IPS-18c (cell line): ENCODE measurements at regions not wholly inside any gene's neighbourhood (a gene's known extent, or its start where the extent isn't known, plus 50 kb on each side); places are given as distances from the start of the nearest gene placed in this dataset.

Source experiments
- H3K4me3 ChIP-seq: 2 replicates; pipeline ENCODE4 v1.7.0; 2013; ENCODE audit warnings: low read depth, mild to moderate bottlenecking, low read length, moderate library complexity; ENCODE audit not compliant: insufficient read depth
- H3K9me3 ChIP-seq: one replicate; pipeline ENCODE4 v1.6.1; 2013; ENCODE audit warnings: mild to moderate bottlenecking, low read length, moderate library complexity; ENCODE audit not compliant: control insufficient read depth, insufficient read depth

DNA sequence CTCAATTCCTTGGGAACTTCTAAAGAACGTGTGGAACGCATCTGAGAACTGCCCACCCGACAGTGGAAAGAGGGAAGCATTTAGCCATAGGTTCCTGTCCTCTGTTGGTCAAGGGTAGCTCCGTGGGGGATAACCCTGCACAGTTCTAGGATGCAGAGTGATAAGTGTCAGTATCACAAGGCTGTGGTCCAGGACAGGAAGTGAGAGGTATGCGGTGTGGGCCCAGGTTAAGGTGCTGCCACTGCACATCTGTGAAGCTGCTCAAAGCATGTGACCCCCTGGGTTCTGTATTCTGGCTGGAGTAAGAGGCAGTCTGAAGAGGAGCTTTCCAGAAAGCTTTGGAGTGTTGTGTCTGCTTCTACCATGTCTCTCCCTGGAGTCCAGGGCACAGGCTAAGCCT, 51.7 kb upstream of the HES1 start:
- Histone ChIP-seq H3K4me3 (no peak overlapping the region), H3K9me3 (no peaks in the 10 kb centered on the region)
